ENCODE measurements at regions not wholly inside any gene's neighbourhood (a gene's known extent, or its start where the extent isn't known, plus 50 kb on each side); places are given as distances from the start of the nearest gene placed in this dataset.
A peak's percentile ranks its signal among the peaks of the same experiment; 100 is the strongest.

- Histone ChIP-seq H3K4me1 (ENCODE audit: control insufficient read depth, insufficient read depth, low read length) (no peaks in the 10 kb centered on the region), H3K36me3 (ENCODE audit: control insufficient read depth, insufficient read depth, low read length) (no peaks in the 10 kb centered on the region), H3K27ac (ENCODE audit: low read length) (no peak overlapping the region), H3K9me3 (replicated peaks; ENCODE audit: control insufficient read depth, low read depth, low read length) (no peaks in the 10 kb centered on the region), H3K27me3 (ENCODE audit: control insufficient read depth, insufficient read depth, low read length) (no peaks in the 10 kb centered on the region), H3K4me3 (ENCODE audit: low read length) (no peak overlapping the region)
- no peak for DNase-seq
- WGBS (ENCODE audit: insufficient coverage) = no CpG with 5 or more reads among the region's 3 CpGs
Observed at GRCh38 chr13:68026077-68026476, 795.9 kb upstream of the PCDH9 start.

- H3K4me1 ChIP-seq (ENCODE audit: control insufficient read depth, insufficient read depth, low read length) = no peaks in the 10 kb centered on the region
- no CpG with 5 or more reads among the region's 2 CpGs for WGBS (ENCODE audit: insufficient coverage)
- no peak for DNase-seq
- H3K9me3 ChIP-seq (replicated peaks; ENCODE audit: control insufficient read depth, low read depth, low read length) = no peaks in the 10 kb centered on the region
- no peak overlapping the region for H3K27ac ChIP-seq (ENCODE audit: low read length)
- no peak overlapping the region for H3K4me3 ChIP-seq (ENCODE audit: low read length)
- no peaks in the 10 kb centered on the region for H3K27me3 ChIP-seq (ENCODE audit: control insufficient read depth, insufficient read depth, low read length)
- H3K36me3 ChIP-seq (ENCODE audit: control insufficient read depth, insufficient read depth, low read length) = no peaks in the 10 kb centered on the region
Observed at GRCh38 chr13:68025604-68026003, 795.5 kb upstream of the PCDH9 start.

GRCh38 chr13:68023838-68024581, 793.9 kb upstream of the PCDH9 start:
- no peaks in the 10 kb centered on the region for H3K9me3 ChIP-seq (replicated peaks; ENCODE audit: control insufficient read depth, low read depth, low read length)
- H3K27ac ChIP-seq (ENCODE audit: low read length) = no peak overlapping the region
- H3K4me3 ChIP-seq (ENCODE audit: low read length) = no peak overlapping the region
- no peaks in the 10 kb centered on the region for H3K36me3 ChIP-seq (ENCODE audit: control insufficient read depth, insufficient read depth, low read length)
- no peaks in the 10 kb centered on the region for H3K27me3 ChIP-seq (ENCODE audit: control insufficient read depth, insufficient read depth, low read length)
- DNase-seq = no peak
- WGBS (ENCODE audit: insufficient coverage) = 86% methylated on average over 10 of the region's 15 CpGs
- H3K4me1 ChIP-seq (ENCODE audit: control insufficient read depth, insufficient read depth, low read length) = no peaks in the 10 kb centered on the region

- DNase-seq = no peak
- H3K4me3 ChIP-seq (ENCODE audit: low read length) = no peak overlapping the region
- H3K27me3 ChIP-seq (ENCODE audit: control insufficient read depth, insufficient read depth, low read length) = no peaks in the 10 kb centered on the region
- WGBS (ENCODE audit: insufficient coverage) = no CpG with 5 or more reads among the region's 1 CpG
- H3K36me3 ChIP-seq (ENCODE audit: control insufficient read depth, insufficient read depth, low read length) = no peaks in the 10 kb centered on the region
- H3K9me3 ChIP-seq (replicated peaks; ENCODE audit: control insufficient read depth, low read depth, low read length) = no peaks in the 10 kb centered on the region
- H3K4me1 ChIP-seq (ENCODE audit: control insufficient read depth, insufficient read depth, low read length) = no peaks in the 10 kb centered on the region
- no peak overlapping the region for H3K27ac ChIP-seq (ENCODE audit: low read length)
Observed at GRCh38 chr13:68019901-68020300, 789.8 kb upstream of the PCDH9 start.

GRCh38 chr13:68009546-68009945, 779.4 kb upstream of the PCDH9 start:
- WGBS (ENCODE audit: insufficient coverage) = no CpG with 5 or more reads among the region's 3 CpGs
- Histone ChIP-seq H3K27ac (ENCODE audit: low read length) (no peak overlapping the region), H3K27me3 (ENCODE audit: control insufficient read depth, insufficient read depth, low read length) (no peaks in the 10 kb centered on the region), H3K9me3 (replicated peaks; ENCODE audit: control insufficient read depth, low read depth, low read length) (no peaks in the 10 kb centered on the region), H3K4me3 (ENCODE audit: low read length) (no peak overlapping the region), H3K4me1 (ENCODE audit: control insufficient read depth, insufficient read depth, low read length) (no peaks in the 10 kb centered on the region), H3K36me3 (ENCODE audit: control insufficient read depth, insufficient read depth, low read length) (no peaks in the 10 kb centered on the region)
- no peak for DNase-seq

GRCh38 chr13:68007576-68007975, 777.4 kb upstream of the PCDH9 start:
- no peaks in the 10 kb centered on the region for H3K27me3 ChIP-seq (ENCODE audit: control insufficient read depth, insufficient read depth, low read length)
- no CpG with 5 or more reads among the region's 1 CpG for WGBS (ENCODE audit: insufficient coverage)
- no peak overlapping the region for H3K4me3 ChIP-seq (ENCODE audit: low read length)
- H3K27ac ChIP-seq (ENCODE audit: low read length) = no peak overlapping the region
- H3K36me3 ChIP-seq (ENCODE audit: control insufficient read depth, insufficient read depth, low read length) = no peaks in the 10 kb centered on the region
- no peaks in the 10 kb centered on the region for H3K4me1 ChIP-seq (ENCODE audit: control insufficient read depth, insufficient read depth, low read length)
- DNase-seq = peak; percentile 27
- no peaks in the 10 kb centered on the region for H3K9me3 ChIP-seq (replicated peaks; ENCODE audit: control insufficient read depth, low read depth, low read length)

GRCh38 chr13:67996101-67996500, 766.0 kb upstream of the PCDH9 start:
- 92% methylated on average over 9 of the region's 11 CpGs for WGBS (ENCODE audit: insufficient coverage)

GRCh38 chr13:67990868-67991267, 760.7 kb upstream of the PCDH9 start:
- Histone ChIP-seq H3K36me3 (ENCODE audit: control insufficient read depth, insufficient read depth, low read length) (no peaks in the 10 kb centered on the region), H3K4me1 (ENCODE audit: control insufficient read depth, insufficient read depth, low read length) (no peaks in the 10 kb centered on the region), H3K4me3 (ENCODE audit: low read length) (no peak overlapping the region), H3K27ac (ENCODE audit: low read length) (no peak overlapping the region), H3K27me3 (ENCODE audit: control insufficient read depth, insufficient read depth, low read length) (no peaks in the 10 kb centered on the region), H3K9me3 (replicated peaks; ENCODE audit: control insufficient read depth, low read depth, low read length) (no peaks in the 10 kb centered on the region)
- WGBS (ENCODE audit: insufficient coverage) = 100% methylated on average over 1 of the region's 4 CpGs
- DNase-seq = no peak

More at GRCh38 chr13:67996101-67996500, 766.0 kb upstream of the PCDH9 start:
- H3K36me3 ChIP-seq (ENCODE audit: control insufficient read depth, insufficient read depth, low read length) = no peaks in the 10 kb centered on the region
- no peak for DNase-seq
- no peak overlapping the region for H3K4me3 ChIP-seq (ENCODE audit: low read length)
- no peaks in the 10 kb centered on the region for H3K27me3 ChIP-seq (ENCODE audit: control insufficient read depth, insufficient read depth, low read length)
- H3K9me3 ChIP-seq (replicated peaks; ENCODE audit: control insufficient read depth, low read depth, low read length) = no peaks in the 10 kb centered on the region
- H3K4me1 ChIP-seq (ENCODE audit: control insufficient read depth, insufficient read depth, low read length) = no peaks in the 10 kb centered on the region
- H3K27ac ChIP-seq (ENCODE audit: low read length) = no peak overlapping the region

- Histone ChIP-seq H3K36me3 (ENCODE audit: control insufficient read depth, insufficient read depth, low read length) (no peaks in the 10 kb centered on the region), H3K27ac (ENCODE audit: low read length) (no peak overlapping the region), H3K4me1 (ENCODE audit: control insufficient read depth, insufficient read depth, low read length) (no peaks in the 10 kb centered on the region), H3K4me3 (ENCODE audit: low read length) (no peak overlapping the region), H3K27me3 (ENCODE audit: control insufficient read depth, insufficient read depth, low read length) (no peaks in the 10 kb centered on the region), H3K9me3 (replicated peaks; ENCODE audit: control insufficient read depth, low read depth, low read length) (no peaks in the 10 kb centered on the region)
- no CpG with 5 or more reads among the region's 1 CpG for WGBS (ENCODE audit: insufficient coverage)
- DNase-seq = no peak
Observed at GRCh38 chr13:67986234-67986633, 756.1 kb upstream of the PCDH9 start.

- no peak overlapping the region for H3K27ac ChIP-seq (ENCODE audit: low read length)
- WGBS (ENCODE audit: insufficient coverage) = no CpG with 5 or more reads among the region's 2 CpGs
- no peak overlapping the region for H3K4me3 ChIP-seq (ENCODE audit: low read length)
- H3K9me3 ChIP-seq (replicated peaks; ENCODE audit: control insufficient read depth, low read depth, low read length) = no peaks in the 10 kb centered on the region
- H3K36me3 ChIP-seq (ENCODE audit: control insufficient read depth, insufficient read depth, low read length) = no peaks in the 10 kb centered on the region
- peak; percentile 76 for DNase-seq
- no peaks in the 10 kb centered on the region for H3K27me3 ChIP-seq (ENCODE audit: control insufficient read depth, insufficient read depth, low read length)
- no peaks in the 10 kb centered on the region for H3K4me1 ChIP-seq (ENCODE audit: control insufficient read depth, insufficient read depth, low read length)
Observed at GRCh38 chr13:67977066-67977465, 746.9 kb upstream of the PCDH9 start.

GRCh38 chr13:67971291-67971690, 741.2 kb upstream of the PCDH9 start:
- Histone ChIP-seq H3K27ac (ENCODE audit: low read length) (no peak overlapping the region), H3K36me3 (ENCODE audit: control insufficient read depth, insufficient read depth, low read length) (no peaks in the 10 kb centered on the region), H3K9me3 (replicated peaks; ENCODE audit: control insufficient read depth, low read depth, low read length) (no peaks in the 10 kb centered on the region), H3K27me3 (ENCODE audit: control insufficient read depth, insufficient read depth, low read length) (no peaks in the 10 kb centered on the region), H3K4me3 (ENCODE audit: low read length) (no peak overlapping the region), H3K4me1 (ENCODE audit: control insufficient read depth, insufficient read depth, low read length) (no peaks in the 10 kb centered on the region)
- DNase-seq = peak; percentile 5
- 86% methylated on average over 2 of the region's 5 CpGs for WGBS (ENCODE audit: insufficient coverage)

Data from muscle of leg (tissue), 3 donors.